GM19468 (cell line): ENCODE measurements at regions not wholly inside any gene's neighbourhood (a gene's known extent, or its start where the extent isn't known, plus 50 kb on each side); places are given as distances from the start of the nearest gene placed in this dataset.

Experiments used
- ATAC-seq: cut with Tn5 transposase; IDR thresholded peaks from one replicate; pipeline ENCODE4 v1.9.1; 2021; ENCODE audit warnings: mild to moderate bottlenecking, moderate library complexity, moderate number of reproducible peaks; ENCODE audit not compliant: unreplicated experiment; ENCODE audit errors: extremely low read depth

DNA sequence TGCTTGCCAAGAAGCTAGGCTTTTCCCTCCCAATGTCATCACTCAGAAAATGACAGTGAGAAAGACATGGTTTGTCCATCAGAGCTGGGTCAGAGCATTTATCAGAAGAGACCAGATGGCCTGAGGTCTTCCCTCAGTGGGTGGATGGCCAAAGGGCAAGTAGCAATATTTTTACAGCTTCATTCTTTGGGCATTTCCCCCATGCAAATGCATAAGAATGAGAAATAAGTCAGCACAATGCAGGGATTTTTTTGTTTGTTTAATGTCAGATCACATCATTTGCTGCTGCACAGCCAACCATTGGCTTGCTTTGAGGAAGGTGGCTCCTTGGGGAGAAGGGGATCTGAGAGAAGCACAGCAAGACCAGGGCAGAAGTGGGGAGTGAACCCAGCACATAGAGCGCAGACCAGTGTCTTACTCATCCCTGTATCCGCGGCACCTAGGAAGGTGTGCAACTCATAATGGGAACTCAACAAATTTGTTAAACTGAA is 209.6 kb downstream of the SEMA6A start:
- ATAC-seq: peak; percentile 21

DNA sequence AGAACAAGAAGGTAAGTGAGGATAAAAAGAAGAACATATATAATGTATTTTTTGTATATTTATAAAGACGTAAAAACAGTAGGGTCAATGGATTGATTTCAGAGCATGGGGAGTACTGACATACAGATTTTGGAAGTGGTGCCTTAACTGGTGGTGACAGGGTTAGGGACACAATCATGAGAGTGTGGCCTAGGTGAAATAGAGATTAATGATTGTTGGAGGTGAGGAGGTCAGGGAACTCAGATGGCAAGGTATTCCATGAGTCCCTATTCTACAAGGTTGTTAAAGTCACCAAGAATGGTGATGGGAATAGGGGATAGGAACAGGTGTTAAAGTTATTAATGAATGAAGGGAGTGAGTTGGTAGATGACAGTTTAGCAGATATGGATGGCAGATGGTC is 210.8 kb downstream of the SEMA6A start:
- no peak for ATAC-seq

DNA sequence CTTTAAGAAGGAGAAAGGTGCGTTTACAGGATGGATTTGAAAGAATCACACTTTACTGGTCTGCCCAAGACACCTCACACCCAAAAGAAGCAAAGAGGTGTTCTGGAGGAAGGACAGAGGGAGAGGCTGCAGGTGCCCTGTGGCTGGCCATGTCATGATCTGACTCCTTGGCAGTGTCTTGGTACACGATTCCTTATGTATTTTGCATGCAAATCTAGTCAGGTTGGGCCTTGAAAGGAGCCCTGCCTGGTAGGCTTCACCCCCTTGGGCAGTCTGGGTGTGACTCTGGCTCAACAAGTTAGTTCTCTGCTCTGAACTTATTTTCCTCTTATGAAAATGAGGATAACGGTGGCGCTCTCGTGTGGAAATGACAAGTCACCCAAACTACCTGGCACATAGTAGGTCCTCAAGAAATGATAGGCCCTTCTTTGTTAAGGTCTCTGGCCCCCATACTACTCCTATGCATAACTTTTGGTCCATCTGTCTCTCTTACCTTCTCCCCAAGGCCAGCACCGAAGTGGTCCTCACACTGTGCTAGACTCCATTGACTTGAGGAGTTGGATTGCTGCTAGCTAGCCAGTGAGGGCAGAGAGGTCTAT is 212.5 kb downstream of the SEMA6A start:
- no peak for ATAC-seq

DNA sequence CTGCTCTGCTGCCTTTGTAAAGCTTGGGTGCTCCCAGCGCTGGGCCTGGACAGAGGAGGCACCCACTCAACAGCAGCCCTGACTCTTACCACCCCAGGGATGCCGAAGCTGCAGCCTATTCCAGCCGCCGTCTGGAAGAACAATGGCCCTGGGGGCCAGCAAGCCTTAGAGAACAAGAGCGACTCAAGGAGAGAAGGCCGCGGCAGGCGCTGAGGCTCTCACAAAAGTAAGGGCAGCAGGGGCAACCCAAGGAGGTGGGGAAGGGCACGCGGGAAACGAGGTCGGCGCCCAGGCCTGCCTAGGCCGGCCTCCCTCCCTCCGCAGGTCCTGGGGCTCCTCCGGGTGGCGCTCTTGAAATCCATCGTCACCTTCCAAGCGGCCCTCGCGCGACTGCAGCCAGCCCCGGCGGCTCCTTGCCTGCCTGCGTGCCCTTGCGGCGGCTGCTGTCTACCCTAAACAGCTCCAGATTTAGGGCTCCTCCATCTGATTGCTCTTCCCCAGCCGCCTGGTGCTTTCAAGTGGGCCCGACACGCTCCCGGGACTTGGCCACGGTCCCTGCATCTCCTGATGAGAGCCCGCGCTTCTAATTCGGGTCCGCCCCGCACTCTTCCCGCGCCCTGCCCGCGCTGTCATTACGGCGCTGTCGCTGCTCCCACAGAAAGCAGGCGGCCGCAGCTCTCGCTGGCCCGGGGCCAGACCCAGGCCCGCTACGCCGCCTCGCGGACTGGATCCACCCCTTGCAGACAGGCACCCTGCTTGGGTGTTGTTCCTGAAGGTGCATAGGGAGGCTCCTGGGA is 213.3 kb downstream of the SEMA6A start:
- no peak for ATAC-seq

DNA sequence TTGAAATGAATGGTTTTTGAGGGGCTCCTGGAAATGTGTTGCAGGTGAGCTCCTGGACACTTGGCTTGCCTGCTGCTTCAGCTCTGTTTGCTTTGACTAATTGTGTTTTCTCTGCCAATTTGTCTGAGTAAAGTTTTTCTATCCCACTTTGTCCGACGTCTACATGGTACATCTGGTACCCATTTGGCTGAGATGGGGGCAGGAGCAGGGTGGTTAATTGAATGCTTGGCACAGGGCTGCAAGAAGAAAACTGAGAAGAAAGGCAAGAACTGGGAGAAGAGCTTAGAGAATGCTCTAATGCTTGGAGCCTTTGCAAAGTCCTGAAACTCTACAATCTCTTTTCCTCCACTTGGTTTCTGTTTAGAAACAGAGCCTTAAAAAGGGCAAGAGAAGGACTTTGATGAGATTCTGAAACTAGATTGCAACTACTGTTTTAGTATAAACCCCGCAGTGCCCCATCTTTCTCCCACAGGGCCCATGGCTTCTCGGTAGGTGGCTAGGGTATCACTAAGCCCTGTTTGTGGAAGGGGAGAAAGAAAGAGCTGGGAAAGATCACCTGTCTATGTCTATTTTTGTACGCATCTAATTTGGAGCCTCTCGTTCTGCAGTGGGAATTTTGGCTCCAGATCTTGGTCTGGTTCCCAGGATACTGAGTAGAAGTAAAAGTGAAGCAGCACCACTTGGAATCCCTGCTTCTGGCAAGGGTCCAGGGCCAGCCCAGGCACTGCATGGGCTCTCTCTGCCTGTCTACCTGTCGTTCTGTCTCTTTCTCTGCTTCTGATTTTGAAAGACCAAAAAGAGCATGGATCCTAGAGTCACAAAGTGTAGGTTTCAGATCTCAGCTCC is 214.4 kb downstream of the SEMA6A start:
- ATAC-seq: no peak

DNA sequence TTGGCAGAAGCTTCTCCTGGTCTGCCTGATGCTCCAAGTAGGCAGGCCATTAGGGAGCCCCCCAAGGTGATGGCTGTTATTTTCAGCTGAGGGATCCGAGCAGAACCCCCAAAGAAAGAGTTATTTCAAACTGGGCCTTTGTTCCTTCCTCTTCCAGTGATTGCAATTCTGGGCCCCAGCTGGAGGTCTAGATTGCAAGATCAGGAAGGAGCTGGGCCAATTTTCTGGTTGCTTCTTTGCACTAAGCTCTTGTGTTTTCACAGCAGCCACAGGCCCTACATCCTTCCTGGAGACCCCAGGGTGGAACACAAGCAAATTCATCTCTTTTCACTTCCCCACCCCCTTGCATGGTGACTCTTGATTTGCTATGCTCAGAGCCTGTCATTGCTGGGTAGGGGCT is 215.0 kb downstream of the SEMA6A start:
- ATAC-seq: no peak

DNA sequence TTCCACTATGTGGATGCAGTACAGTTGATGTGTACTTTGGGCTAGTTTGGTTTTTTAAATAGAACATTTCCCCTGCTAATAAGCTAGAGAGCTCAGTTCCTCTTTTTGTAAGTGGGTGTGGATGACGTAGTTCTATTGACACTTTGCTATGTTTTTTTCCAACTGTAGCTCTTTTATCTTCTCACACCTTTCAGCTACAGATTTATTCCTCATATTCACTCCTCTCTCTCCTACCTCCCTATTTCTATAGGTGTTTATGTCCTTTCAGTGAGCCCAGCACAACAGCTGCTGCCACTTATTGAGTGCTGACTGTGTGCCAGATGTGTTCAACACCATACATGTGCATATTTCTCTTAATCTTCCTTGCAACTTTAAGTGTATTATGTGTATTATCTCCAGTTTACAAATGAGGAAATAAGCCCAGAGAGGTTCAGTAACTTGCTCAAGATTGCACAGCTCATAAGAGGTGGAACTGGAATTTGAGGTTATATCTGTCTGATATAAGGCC is 215.7 kb downstream of the SEMA6A start:
- ATAC-seq: peak; percentile 98

DNA sequence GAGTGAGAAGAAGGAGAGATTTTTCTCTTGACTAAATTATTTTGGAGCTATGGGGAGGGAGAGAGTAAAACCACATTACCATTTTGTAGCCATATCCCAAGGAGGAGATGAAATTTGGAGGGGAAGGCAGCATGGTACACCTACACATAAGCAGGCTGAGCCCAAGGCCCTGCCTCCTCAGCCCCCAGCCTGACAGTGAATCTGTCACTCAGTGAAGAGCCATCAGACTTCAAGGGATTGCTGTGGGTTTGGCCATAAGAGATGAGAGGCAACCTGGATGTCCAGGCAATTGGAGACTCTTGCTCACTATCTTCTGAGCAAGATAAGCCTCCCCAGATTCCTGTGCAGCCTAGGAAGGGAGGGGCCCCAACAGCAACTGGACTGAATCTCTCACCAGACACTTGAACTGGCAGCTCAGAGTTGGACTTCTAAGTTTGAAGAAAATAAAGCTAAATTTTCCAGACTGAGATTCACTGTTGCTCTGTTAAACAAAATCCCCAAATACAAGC is 216.6 kb downstream of the SEMA6A start:
- ATAC-seq: no peak

DNA sequence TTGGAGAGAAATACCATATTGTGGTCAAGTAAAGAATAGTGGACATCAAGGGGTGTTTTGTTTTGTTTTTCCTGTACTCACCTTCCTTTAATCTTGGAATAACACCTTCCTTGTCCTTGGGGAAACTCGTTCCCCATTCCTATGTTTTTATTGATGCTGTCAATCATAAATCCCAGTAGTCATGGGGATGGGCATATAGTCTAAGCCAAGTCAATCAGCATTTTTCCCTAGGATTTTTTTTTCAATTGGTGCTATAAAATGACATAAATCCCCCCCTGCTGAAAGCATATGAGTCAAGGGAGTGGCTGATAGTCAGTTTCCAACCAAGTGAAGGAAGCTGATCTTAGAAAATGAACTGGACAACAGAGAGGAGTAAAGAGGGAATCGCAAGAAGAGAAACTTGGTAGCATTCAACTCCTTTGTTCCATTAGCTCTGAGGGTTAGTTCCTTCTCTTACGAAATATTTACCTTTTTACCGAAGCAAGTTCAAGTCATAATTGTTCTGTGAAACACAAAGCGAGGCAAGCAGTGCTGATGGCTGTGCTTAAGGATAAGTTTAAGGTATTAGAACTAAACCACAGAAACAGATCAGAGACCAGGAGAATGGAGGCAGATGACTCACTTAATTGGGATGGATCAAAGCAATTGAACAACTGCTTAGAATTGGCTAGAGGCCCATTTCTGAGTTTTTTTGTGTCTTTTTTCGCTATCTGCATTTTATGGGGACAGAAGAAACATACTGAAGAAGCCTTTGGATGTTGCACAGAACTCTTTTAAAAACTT is 218.6 kb downstream of the SEMA6A start:
- no peak for ATAC-seq

DNA sequence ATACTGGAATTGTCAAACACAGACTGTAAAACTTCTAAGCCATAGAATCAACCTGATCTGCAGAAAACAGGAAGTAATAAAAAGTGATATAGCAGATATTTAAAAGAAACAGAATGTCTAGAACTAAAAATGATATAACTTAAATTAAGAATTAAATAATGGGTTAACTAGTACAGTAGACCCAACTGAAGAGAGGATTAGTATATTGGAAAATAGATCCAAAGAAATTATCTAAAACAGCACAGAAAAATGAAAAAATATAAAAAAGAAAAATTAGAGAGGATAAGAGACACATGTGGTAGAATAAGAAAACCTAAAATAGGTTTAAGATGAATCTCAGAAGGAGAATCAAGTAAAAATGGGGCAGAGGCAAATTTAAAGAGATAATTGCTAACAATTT is 219.9 kb downstream of the SEMA6A start:
- ATAC-seq: no peak

DNA sequence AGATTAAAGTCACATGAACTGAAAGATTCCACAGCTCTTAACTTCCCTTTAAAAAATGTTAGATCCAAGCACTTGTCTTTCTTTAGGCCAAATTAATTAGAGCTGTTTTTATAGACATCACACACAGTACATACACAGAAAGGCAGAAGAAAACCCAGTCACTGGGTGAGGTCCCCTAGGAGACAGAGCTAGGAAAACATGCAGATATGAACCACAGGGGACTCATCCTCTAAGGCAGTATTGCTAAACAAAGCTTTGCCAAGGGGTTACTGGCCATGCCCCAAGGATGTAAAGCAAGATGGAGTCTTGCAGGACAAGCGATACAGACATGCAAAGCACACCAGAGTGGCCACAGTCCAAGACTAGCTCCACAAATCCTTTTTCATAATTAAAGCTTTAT is 227.0 kb downstream of the SEMA6A start:
- no peak for ATAC-seq

DNA sequence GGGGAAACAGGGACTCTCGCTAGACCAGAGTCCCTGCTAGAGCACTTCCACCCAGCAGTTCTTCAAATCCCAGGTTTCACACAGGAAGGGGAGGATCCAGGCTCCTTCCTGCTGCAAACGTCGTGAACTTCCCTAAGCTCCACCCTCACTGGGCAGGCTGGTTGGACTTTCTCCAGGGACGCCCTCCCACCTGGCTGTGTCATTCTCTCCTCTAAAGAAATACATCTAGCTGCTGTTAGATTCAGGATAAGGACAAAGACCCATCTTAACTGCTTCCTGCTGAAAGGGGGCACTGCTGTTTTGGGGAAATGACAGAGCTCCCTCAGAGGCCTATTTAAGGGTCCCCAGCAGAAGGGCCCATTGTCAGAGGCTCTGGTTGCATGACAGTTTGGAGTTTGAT is 230.7 kb downstream of the SEMA6A start:
- ATAC-seq: no peak
